ENCODE measurements at regions not wholly inside any gene's neighbourhood (a gene's known extent, or its start where the extent isn't known, plus 50 kb on each side); places are given as distances from the start of the nearest gene placed in this dataset.

DNA sequence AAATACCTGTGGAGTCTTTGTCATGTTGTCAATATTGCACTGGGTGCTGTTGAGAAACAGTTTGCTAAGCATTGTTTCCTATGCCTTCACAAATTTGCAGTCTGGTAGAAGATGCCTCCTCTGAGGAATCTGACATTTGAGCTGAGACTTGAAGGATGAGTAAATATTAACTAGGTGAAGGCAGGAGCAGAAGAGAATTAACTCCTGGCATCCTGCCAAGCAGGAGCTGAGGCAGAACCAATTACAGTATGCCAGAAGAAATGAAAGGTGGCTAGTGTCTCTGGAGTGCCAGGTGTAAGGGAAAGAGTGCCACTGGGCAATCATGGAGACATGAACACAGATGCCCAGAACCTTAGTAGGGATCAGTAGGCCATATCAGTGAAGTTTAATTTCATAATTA, 1778.2 kb upstream of the PCDH10 start:
- no peak overlapping the region for H3K27ac ChIP-seq (ENCODE audit: low read length)
- no peak for DNase-seq (ENCODE audit: low read depth, low spot score)
- no peaks in the 10 kb centered on the region for H3K36me3 ChIP-seq (ENCODE audit: control insufficient read depth, insufficient read depth, low read length)
- no peaks in the 10 kb centered on the region for H3K9me3 ChIP-seq (ENCODE audit: control insufficient read depth, insufficient read depth, low read length)
- H3K4me3 ChIP-seq (ENCODE audit: low read length): no peak overlapping the region
- H3K4me1 ChIP-seq (ENCODE audit: control insufficient read depth, insufficient read depth, low read length): no peaks in the 10 kb centered on the region
- no peaks in the 10 kb centered on the region for H3K27me3 ChIP-seq (ENCODE audit: control insufficient read depth, insufficient read depth, low read length)

- Histone ChIP-seq H3K4me3 (ENCODE audit: low read length) (no peak overlapping the region), H3K4me1 (ENCODE audit: control insufficient read depth, insufficient read depth, low read length) (no peaks in the 10 kb centered on the region), H3K27me3 (ENCODE audit: control insufficient read depth, insufficient read depth, low read length) (no peaks in the 10 kb centered on the region), H3K27ac (ENCODE audit: low read length) (no peak overlapping the region), H3K36me3 (ENCODE audit: control insufficient read depth, insufficient read depth, low read length) (no peaks in the 10 kb centered on the region), H3K9me3 (ENCODE audit: control insufficient read depth, insufficient read depth, low read length) (no peaks in the 10 kb centered on the region)
- WGBS (ENCODE audit: insufficient coverage, insufficient read length): no CpG with 5 or more reads among the region's 2 CpGs
- DNase-seq (ENCODE audit: low read depth, low spot score): no peak
These were observed 1768.0 kb upstream of the PCDH10 start for GRCh38 chr4:131381055-131381454.

DNA sequence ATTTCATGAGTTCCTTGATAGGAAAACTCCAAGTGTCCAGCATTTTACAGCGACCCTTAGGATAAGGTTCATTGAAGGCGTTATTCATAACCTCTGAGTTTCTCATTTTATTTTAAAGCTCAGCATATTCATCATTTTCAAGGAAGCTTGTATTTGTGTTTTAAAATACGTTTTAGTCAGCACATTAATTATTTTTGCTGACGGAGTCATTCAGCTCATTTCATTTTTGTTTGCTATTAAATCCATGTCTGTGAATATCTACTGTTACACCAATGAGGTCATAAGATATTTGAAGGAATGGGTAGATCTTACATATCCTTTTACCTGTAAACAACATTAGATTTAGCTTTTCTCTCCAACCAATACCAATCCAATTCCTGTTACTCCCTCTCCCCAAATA, 1766.3 kb upstream of the PCDH10 start:
- H3K27ac ChIP-seq (ENCODE audit: low read length): no peak overlapping the region
- H3K36me3 ChIP-seq (ENCODE audit: control insufficient read depth, insufficient read depth, low read length): no peaks in the 10 kb centered on the region
- DNase-seq (ENCODE audit: low read depth, low spot score): no peak
- WGBS (ENCODE audit: insufficient coverage, insufficient read length): no CpG with 5 or more reads among the region's 4 CpGs
- H3K4me1 ChIP-seq (ENCODE audit: control insufficient read depth, insufficient read depth, low read length): no peaks in the 10 kb centered on the region
- no peaks in the 10 kb centered on the region for H3K9me3 ChIP-seq (ENCODE audit: control insufficient read depth, insufficient read depth, low read length)
- no peaks in the 10 kb centered on the region for H3K27me3 ChIP-seq (ENCODE audit: control insufficient read depth, insufficient read depth, low read length)
- H3K4me3 ChIP-seq (ENCODE audit: low read length): no peak overlapping the region

- no peak for DNase-seq (ENCODE audit: low read depth, low spot score)
- WGBS (ENCODE audit: insufficient coverage, insufficient read length): no CpG with 5 or more reads among the region's 2 CpGs
These were observed 1760.8 kb upstream of the PCDH10 start for GRCh38 chr4:131388277-131388676.

DNA sequence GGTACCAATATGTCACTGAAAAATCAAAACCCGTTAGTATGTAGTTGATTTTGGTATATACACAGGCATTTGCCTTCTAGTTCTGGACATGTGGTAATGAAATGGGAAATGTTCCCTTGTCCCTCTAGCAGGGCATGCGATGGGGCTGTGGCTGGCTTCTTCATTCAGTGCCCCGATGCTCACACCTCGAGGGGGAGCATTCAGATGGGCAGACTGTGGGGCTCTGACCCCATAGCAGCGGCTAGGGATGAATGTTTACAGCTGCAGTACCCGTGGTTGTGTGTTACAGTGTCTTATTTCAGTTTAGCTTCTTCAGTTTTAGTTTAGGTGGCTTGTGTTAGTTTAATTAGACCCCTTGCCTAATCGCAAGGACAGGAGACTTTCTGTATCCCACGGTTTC, 1741.0 kb upstream of the PCDH10 start:
- Histone ChIP-seq H3K9me3 (ENCODE audit: control insufficient read depth, insufficient read depth, low read length) (no peaks in the 10 kb centered on the region; the same call in 1 of the 2 replicates), H3K4me1 (ENCODE audit: control insufficient read depth, insufficient read depth, low read length) (no peaks in the 10 kb centered on the region), H3K4me3 (ENCODE audit: low read length) (no peak overlapping the region), H3K27me3 (ENCODE audit: control insufficient read depth, insufficient read depth, low read length) (no peaks in the 10 kb centered on the region), H3K27ac (ENCODE audit: low read length) (no peak overlapping the region), H3K36me3 (ENCODE audit: control insufficient read depth, insufficient read depth, low read length) (no peaks in the 10 kb centered on the region)
- DNase-seq (ENCODE audit: low read depth, low spot score): no peak
- WGBS (ENCODE audit: insufficient coverage, insufficient read length): no CpG with 5 or more reads among the region's 8 CpGs

More at GRCh38 chr4:131388277-131388676, 1760.8 kb upstream of the PCDH10 start:
- Histone ChIP-seq H3K27me3 (ENCODE audit: control insufficient read depth, insufficient read depth, low read length) (no peaks in the 10 kb centered on the region), H3K4me3 (ENCODE audit: low read length) (no peak overlapping the region), H3K4me1 (ENCODE audit: control insufficient read depth, insufficient read depth, low read length) (no peaks in the 10 kb centered on the region), H3K36me3 (ENCODE audit: control insufficient read depth, insufficient read depth, low read length) (no peaks in the 10 kb centered on the region), H3K27ac (ENCODE audit: low read length) (no peak overlapping the region), H3K9me3 (ENCODE audit: control insufficient read depth, insufficient read depth, low read length) (no peaks in the 10 kb centered on the region)

GRCh38 chr4:131411393-131411792, 1737.7 kb upstream of the PCDH10 start:
- H3K27ac ChIP-seq (ENCODE audit: low read length): no peak overlapping the region
- no CpG with 5 or more reads among the region's 1 CpG for WGBS (ENCODE audit: insufficient coverage, insufficient read length)
- no peaks in the 10 kb centered on the region for H3K36me3 ChIP-seq (ENCODE audit: control insufficient read depth, insufficient read depth, low read length)

GRCh38 chr4:131419147-131419546, 1729.9 kb upstream of the PCDH10 start:
- Histone ChIP-seq H3K9me3 (ENCODE audit: control insufficient read depth, insufficient read depth, low read length) (no peaks in the 10 kb centered on the region; the same call in 1 of the 2 replicates), H3K27me3 (ENCODE audit: control insufficient read depth, insufficient read depth, low read length) (no peaks in the 10 kb centered on the region), H3K4me3 (ENCODE audit: low read length) (no peak overlapping the region), H3K27ac (ENCODE audit: low read length) (no peak overlapping the region), H3K36me3 (ENCODE audit: control insufficient read depth, insufficient read depth, low read length) (no peaks in the 10 kb centered on the region), H3K4me1 (ENCODE audit: control insufficient read depth, insufficient read depth, low read length) (no peaks in the 10 kb centered on the region)
- WGBS (ENCODE audit: insufficient coverage, insufficient read length): no CpG with 5 or more reads among the region's 3 CpGs
- no peak for DNase-seq (ENCODE audit: low read depth, low spot score)

More at GRCh38 chr4:131411393-131411792, 1737.7 kb upstream of the PCDH10 start:
- Histone ChIP-seq H3K9me3 (ENCODE audit: control insufficient read depth, insufficient read depth, low read length) (no peaks in the 10 kb centered on the region; the same call in 1 of the 2 replicates), H3K4me1 (ENCODE audit: control insufficient read depth, insufficient read depth, low read length) (no peaks in the 10 kb centered on the region), H3K27me3 (ENCODE audit: control insufficient read depth, insufficient read depth, low read length) (no peaks in the 10 kb centered on the region), H3K4me3 (ENCODE audit: low read length) (no peak overlapping the region)
- DNase-seq (ENCODE audit: low read depth, low spot score): no peak

- no peaks in the 10 kb centered on the region for H3K4me1 ChIP-seq (ENCODE audit: control insufficient read depth, insufficient read depth, low read length)
- H3K9me3 ChIP-seq (ENCODE audit: control insufficient read depth, insufficient read depth, low read length): no peaks in the 10 kb centered on the region
- H3K27ac ChIP-seq (ENCODE audit: low read length): no peak overlapping the region
- DNase-seq (ENCODE audit: low read depth, low spot score): no peak
- WGBS (ENCODE audit: insufficient coverage, insufficient read length): 100% methylated on average over 2 of the region's 3 CpGs
- H3K27me3 ChIP-seq (ENCODE audit: control insufficient read depth, insufficient read depth, low read length): no peaks in the 10 kb centered on the region
- no peak overlapping the region for H3K4me3 ChIP-seq (ENCODE audit: low read length)
- H3K36me3 ChIP-seq (ENCODE audit: control insufficient read depth, insufficient read depth, low read length): no peaks in the 10 kb centered on the region
These were observed 1722.9 kb upstream of the PCDH10 start for GRCh38 chr4:131426023-131426758.

GRCh38 chr4:131427000-131427399, 1722.1 kb upstream of the PCDH10 start:
- Histone ChIP-seq H3K4me3 (ENCODE audit: low read length) (no peak overlapping the region), H3K9me3 (ENCODE audit: control insufficient read depth, insufficient read depth, low read length) (no peaks in the 10 kb centered on the region), H3K27me3 (ENCODE audit: control insufficient read depth, insufficient read depth, low read length) (no peaks in the 10 kb centered on the region), H3K27ac (ENCODE audit: low read length) (no peak overlapping the region), H3K36me3 (ENCODE audit: control insufficient read depth, insufficient read depth, low read length) (no peaks in the 10 kb centered on the region), H3K4me1 (ENCODE audit: control insufficient read depth, insufficient read depth, low read length) (no peaks in the 10 kb centered on the region)
- no CpG with 5 or more reads among the region's 2 CpGs for WGBS (ENCODE audit: insufficient coverage, insufficient read length)
- DNase-seq (ENCODE audit: low read depth, low spot score): no peak

GRCh38 chr4:131430302-131430701, 1718.8 kb upstream of the PCDH10 start:
- H3K9me3 ChIP-seq (ENCODE audit: control insufficient read depth, insufficient read depth, low read length): no peaks in the 10 kb centered on the region
- no peak overlapping the region for H3K4me3 ChIP-seq (ENCODE audit: low read length)
- no peaks in the 10 kb centered on the region for H3K27me3 ChIP-seq (ENCODE audit: control insufficient read depth, insufficient read depth, low read length)
- no CpG with 5 or more reads among the region's 3 CpGs for WGBS (ENCODE audit: insufficient coverage, insufficient read length)
- no peak overlapping the region for H3K27ac ChIP-seq (ENCODE audit: low read length)
- H3K4me1 ChIP-seq (ENCODE audit: control insufficient read depth, insufficient read depth, low read length): no peaks in the 10 kb centered on the region
- H3K36me3 ChIP-seq (ENCODE audit: control insufficient read depth, insufficient read depth, low read length): no peaks in the 10 kb centered on the region
- no peak for DNase-seq (ENCODE audit: low read depth, low spot score)

All from iPS DF 6.9 (cell line).